CD4-positive, alpha-beta memory T cell (primary cell): ENCODE measurements at regions not wholly inside any gene's neighbourhood (a gene's known extent, or its start where the extent isn't known, plus 50 kb on each side); places are given as distances from the start of the nearest gene placed in this dataset.

ENCODE experiments used
- CTCF ChIA-PET: fragments of 350-600 bp; sonication (Branson Sonifier 250); formaldehyde crosslinking; loops from one replicate; lab custom pipeline; 2021; ENCODE audit warnings: inconsistent platforms; ENCODE audit not compliant: partially characterized antibody; lab: Charles Lee
- POLR2A ChIA-PET: fragments of 350-600 bp; sonication (Branson Sonifier 250); formaldehyde crosslinking; loops from one replicate; lab custom pipeline; 2021; ENCODE audit not compliant: partially characterized antibody; lab: Charles Lee
- DNase-seq, 5 donors: peaks; one replicate each; pipeline versions ENCODE4 v3.0.0 to v3.0.0-alpha.2; 2020 to 2022; ENCODE audit warnings: mixed read lengths in 1 of 5
- H3K27ac ChIP-seq: one replicate; pipeline ENCODE4 v1.7.0; 2013; ENCODE audit warnings: low read depth, low read length
- H3K27me3 ChIP-seq: 2 replicates; pipeline ENCODE4 v1.7.0; 2013; ENCODE audit warnings: mild to moderate bottlenecking, low read length, moderate library complexity; ENCODE audit not compliant: insufficient read depth
- H3K36me3 ChIP-seq: 2 replicates; pipeline ENCODE4 v1.7.0; 2013; ENCODE audit warnings: mild to moderate bottlenecking, low read length, moderate library complexity; ENCODE audit not compliant: insufficient read depth
- H3K4me1 ChIP-seq: 2 replicates; pipeline ENCODE4 v1.7.0; 2013; ENCODE audit warnings: mild to moderate bottlenecking, low read length, moderate library complexity; ENCODE audit not compliant: insufficient read depth
- H3K4me3 ChIP-seq, 2 donors: one replicate each; pipeline ENCODE4 v1.7.0; 2013; ENCODE audit warnings: low read length in 2 of 2, mild to moderate bottlenecking in 1 of 2
- H3K9me3 ChIP-seq, 2 donors: one replicate each; pipeline ENCODE4 v1.7.0; 2013; ENCODE audit warnings: low read length in 2 of 2, control low read depth in 1 of 2; ENCODE audit not compliant: control insufficient read depth in 1 of 2
- H3K27ac Mint-ChIP-seq, 7 donors: one replicate each; pipeline ENCODE4 v1.8.0; 2020 to 2021; ENCODE audit warnings: mixed read lengths in 7 of 7, mild to moderate bottlenecking in 6 of 7, inconsistent platforms in 3 of 7, moderate library complexity in 3 of 7
- H3K27me3 Mint-ChIP-seq, 2 donors: one replicate each; pipeline ENCODE4 v1.8.0; 2020 to 2021; ENCODE audit warnings: mixed read lengths in 2 of 2
- H3K36me3 Mint-ChIP-seq, 2 donors: one replicate each; pipeline ENCODE4 v1.8.0; 2020 to 2021; ENCODE audit warnings: mixed read lengths in 2 of 2, inconsistent platforms in 1 of 2, mild to moderate bottlenecking in 1 of 2
- H3K4me1 Mint-ChIP-seq, 4 donors: one replicate each; pipeline ENCODE4 v1.8.0; 2020 to 2021; ENCODE audit warnings: mixed read lengths in 4 of 4, mild to moderate bottlenecking in 1 of 4
- H3K4me3 Mint-ChIP-seq, 8 donors: one replicate each; pipeline ENCODE4 v1.8.0; 2020 to 2021; ENCODE audit warnings: mixed read lengths in 8 of 8, mild to moderate bottlenecking in 7 of 8, moderate library complexity in 6 of 8, inconsistent platforms in 3 of 8
- H3K9me3 Mint-ChIP-seq, 8 donors: one replicate each; pipeline ENCODE4 v1.8.0; 2020 to 2021; ENCODE audit warnings: mixed read lengths in 8 of 8, mild to moderate bottlenecking in 5 of 8, inconsistent platforms in 3 of 8, moderate library complexity in 1 of 8
- intact Hi-C: fragments of 100-400 bp; cut with micrococcal nuclease; formaldehyde crosslinking; loops from one replicate; pipeline ENCODE4 v1.15.1; 2023

DNA sequence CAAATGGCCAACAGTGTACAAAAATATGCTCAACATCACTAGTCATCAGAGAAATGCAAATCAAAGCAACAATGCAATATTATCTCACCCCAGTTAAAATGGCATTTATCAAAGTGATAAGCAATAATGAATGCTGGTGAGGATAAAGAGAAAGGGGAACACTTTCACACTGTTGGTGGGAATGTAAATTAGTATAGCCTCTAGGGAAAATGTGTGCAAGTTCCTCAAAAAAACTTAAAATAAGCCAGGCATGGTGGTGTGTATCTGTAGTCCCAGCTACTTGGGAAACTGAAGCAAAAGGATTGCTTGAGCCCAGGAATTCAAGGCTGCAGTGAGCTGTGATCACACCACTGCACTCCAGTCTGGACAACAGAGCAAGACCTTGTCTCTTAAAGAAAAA, 572.1 kb downstream of the NLGN4X start:
- CTCF ChIA-PET, result no interaction called here
- H3K4me3 ChIP-seq, result no peak overlapping the region
- H3K4me3 Mint-ChIP-seq, result no peak overlapping the region
- intact Hi-C loops, result no loop called here
- no peaks in the 10 kb centered on the region for H3K27me3 ChIP-seq
- no peaks in the 10 kb centered on the region for H3K27me3 Mint-ChIP-seq
- H3K36me3 ChIP-seq, result no peaks in the 10 kb centered on the region
- DNase-seq, result no peak
- POLR2A ChIA-PET, result no interaction called here
- H3K9me3 ChIP-seq, result no peaks in the 10 kb centered on the region
- no peaks in the 10 kb centered on the region for H3K4me1 Mint-ChIP-seq
- H3K36me3 Mint-ChIP-seq, result no peaks in the 10 kb centered on the region
- H3K27ac ChIP-seq, result no peak overlapping the region
- no peaks in the 10 kb centered on the region for H3K4me1 ChIP-seq
- no peak overlapping the region for H3K27ac Mint-ChIP-seq
- peaks cover 0 to 27% (median 15%) of the 10 kb centered on the region in 8 donors for H3K9me3 Mint-ChIP-seq

DNA sequence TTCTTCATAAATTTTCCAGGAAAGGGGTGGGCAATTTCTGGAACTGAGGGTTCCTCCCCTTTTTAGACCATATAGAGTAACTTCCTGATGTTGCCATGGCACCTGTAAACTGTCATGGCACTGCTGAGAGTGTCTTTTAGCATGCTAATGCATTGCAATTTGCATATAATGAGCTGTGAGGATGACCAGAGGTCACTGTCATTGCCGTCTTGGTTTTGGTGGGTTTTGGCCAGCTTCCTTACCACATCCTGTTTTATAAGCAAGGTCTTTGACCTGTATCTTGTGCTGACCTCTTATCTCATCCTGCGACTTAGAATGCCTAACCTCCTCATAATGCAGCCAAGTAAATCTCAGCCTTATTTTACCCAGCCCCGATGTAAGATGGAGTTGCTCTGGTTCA, 577.8 kb downstream of the NLGN4X start:
- no peak for DNase-seq
- Histone ChIP-seq H3K27me3 (no peaks in the 10 kb centered on the region), H3K4me1 (no peaks in the 10 kb centered on the region), H3K36me3 (no peaks in the 10 kb centered on the region), H3K27ac (no peak overlapping the region), H3K9me3 (no peaks in the 10 kb centered on the region), H3K4me3 (no peak overlapping the region)
- Mint-ChIP-seq H3K4me1 (no peaks in the 10 kb centered on the region), H3K36me3 (no peaks in the 10 kb centered on the region), H3K27ac (no peak overlapping the region), H3K27me3 (no peaks in the 10 kb centered on the region), H3K9me3 (peaks cover 0 to 33% (median 18%) of the 10 kb centered on the region in 8 donors), H3K4me3 (no peak overlapping the region)
- CTCF ChIA-PET, result no interaction called here
- intact Hi-C loops, result no loop called here
- POLR2A ChIA-PET, result no interaction called here

DNA sequence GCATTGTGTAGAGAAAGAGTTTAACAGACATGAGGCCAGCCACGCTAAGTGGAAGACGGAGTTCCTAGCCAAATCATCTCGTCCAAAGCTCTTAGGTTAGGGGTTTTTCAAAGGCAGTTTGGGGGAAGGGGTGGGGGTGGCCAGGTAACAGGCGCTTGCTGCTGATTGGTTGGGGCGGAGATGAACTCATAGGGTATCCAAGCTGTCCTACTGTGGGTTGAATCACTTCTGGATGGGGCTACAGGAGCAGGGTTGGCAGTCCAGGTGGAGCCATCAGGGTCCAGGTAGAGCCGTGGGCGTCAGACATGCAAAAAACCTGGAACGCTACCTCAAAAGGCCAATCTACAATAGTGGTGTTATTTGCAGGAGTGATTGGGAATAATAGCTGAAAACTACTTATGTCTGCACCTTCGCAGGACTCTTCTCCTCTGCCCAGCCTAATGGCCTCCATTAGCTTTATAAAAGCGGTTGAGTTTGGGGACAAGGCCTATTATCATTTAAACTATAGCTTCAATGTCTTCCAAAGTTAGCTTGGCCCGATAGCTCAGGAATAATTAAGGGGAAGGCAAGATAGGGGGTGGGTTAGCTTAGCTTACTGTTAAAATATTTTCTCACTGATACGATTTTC, 579.6 kb downstream of the NLGN4X start:
- no peaks in the 10 kb centered on the region for H3K9me3 ChIP-seq
- no peak for DNase-seq
- no peaks in the 10 kb centered on the region for H3K4me1 Mint-ChIP-seq
- CTCF ChIA-PET, result no interaction called here
- H3K4me3 Mint-ChIP-seq, result no peak overlapping the region
- no peak overlapping the region for H3K4me3 ChIP-seq
- H3K27ac ChIP-seq, result no peak overlapping the region
- intact Hi-C loops, result no loop called here
- H3K27me3 ChIP-seq, result no peaks in the 10 kb centered on the region
- POLR2A ChIA-PET, result no interaction called here
- H3K27me3 Mint-ChIP-seq, result no peaks in the 10 kb centered on the region
- no peaks in the 10 kb centered on the region for H3K36me3 Mint-ChIP-seq
- no peak overlapping the region for H3K27ac Mint-ChIP-seq
- H3K36me3 ChIP-seq, result no peaks in the 10 kb centered on the region
- H3K4me1 ChIP-seq, result no peaks in the 10 kb centered on the region
- peaks cover 0 to 32% (median 16%) of the 10 kb centered on the region in 8 donors for H3K9me3 Mint-ChIP-seq

DNA sequence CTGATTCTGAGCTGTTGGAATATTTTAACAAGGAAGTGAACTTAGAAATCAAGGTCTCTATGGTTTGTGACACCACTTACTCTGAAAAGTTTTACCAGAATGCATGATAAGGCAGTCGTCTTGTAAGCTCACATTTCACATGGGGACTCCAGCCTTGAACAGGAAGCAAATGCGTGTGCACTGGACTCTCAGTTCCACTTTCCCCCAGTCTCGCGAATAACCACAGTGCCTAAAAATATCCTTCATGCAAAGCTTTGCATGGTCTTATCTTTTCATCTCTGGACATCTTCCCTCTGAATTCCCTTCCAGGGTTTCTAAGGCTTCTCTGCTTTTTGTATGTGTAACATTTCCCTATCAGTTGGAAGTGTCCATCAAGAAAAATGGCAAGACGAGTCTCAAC, 581.8 kb downstream of the NLGN4X start:
- DNase-seq, result no peak
- H3K36me3 ChIP-seq, result no peaks in the 10 kb centered on the region
- H3K27me3 ChIP-seq, result no peaks in the 10 kb centered on the region
- Mint-ChIP-seq H3K4me1 (no peaks in the 10 kb centered on the region), H3K27me3 (no peaks in the 10 kb centered on the region), H3K36me3 (no peaks in the 10 kb centered on the region), H3K4me3 (no peak overlapping the region), H3K27ac (no peak overlapping the region), H3K9me3 (peaks cover 0 to 35% (median 13%) of the 10 kb centered on the region in 8 donors)
- intact Hi-C loops, result no loop called here
- H3K9me3 ChIP-seq, result no peaks in the 10 kb centered on the region
- ChIA-PET POLR2A (no interaction called here), CTCF (no interaction called here)
- H3K4me1 ChIP-seq, result no peaks in the 10 kb centered on the region
- H3K4me3 ChIP-seq, result no peak overlapping the region
- no peak overlapping the region for H3K27ac ChIP-seq

DNA sequence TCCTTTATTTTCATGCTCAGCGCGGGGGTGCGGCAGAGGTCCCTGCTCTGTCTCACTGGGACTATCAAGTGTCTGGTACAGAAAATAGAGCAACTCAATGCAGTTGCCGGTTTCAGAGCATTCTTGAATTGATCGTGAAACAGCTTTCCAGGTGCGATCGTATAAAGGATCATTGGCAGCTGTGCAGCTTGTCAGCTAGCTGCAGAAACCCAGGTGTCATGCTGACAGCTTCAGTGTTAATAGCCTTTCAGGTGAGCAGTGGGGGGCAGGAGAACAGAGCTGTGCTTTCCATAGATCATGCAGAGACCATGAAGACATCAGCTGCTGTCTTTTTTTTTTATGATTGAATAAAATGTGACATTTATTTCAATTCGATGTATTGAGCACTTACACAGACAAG, 583.9 kb downstream of the NLGN4X start:
- Mint-ChIP-seq H3K27me3 (no peaks in the 10 kb centered on the region), H3K4me1 (no peaks in the 10 kb centered on the region), H3K4me3 (no peak overlapping the region), H3K36me3 (no peaks in the 10 kb centered on the region), H3K27ac (no peak overlapping the region), H3K9me3 (peaks cover 0 to 29% (median 14%) of the 10 kb centered on the region in 8 donors)
- ChIA-PET POLR2A (no interaction called here), CTCF (no interaction called here)
- Histone ChIP-seq H3K27me3 (no peaks in the 10 kb centered on the region), H3K4me1 (no peaks in the 10 kb centered on the region), H3K36me3 (no peaks in the 10 kb centered on the region), H3K4me3 (no peak overlapping the region), H3K9me3 (no peaks in the 10 kb centered on the region), H3K27ac (no peak overlapping the region)
- DNase-seq, result no peak
- intact Hi-C loops, result no loop called here

DNA sequence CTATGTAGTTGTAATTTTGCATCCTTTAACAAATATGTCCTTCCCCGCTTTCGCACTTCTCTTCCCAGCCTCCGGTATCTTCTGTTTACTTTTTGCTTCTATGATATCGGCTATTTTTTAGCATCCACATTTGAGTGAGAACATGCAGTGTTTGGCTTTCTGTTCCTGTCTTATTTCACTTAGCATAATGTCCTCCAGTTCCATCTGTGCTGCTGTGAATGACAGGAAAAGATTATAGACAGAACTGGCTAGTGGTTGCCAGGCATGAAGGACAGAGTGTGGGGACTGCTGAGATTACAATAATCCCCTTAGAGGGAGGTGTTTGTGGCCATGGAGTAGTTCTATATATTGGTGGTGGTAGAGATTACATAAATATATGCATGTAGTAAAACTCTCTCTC, 588.6 kb downstream of the NLGN4X start:
- no peaks in the 10 kb centered on the region for H3K9me3 ChIP-seq
- intact Hi-C loops, result no loop called here
- no peaks in the 10 kb centered on the region for H3K36me3 ChIP-seq
- H3K4me3 ChIP-seq, result no peak overlapping the region
- no peak overlapping the region for H3K27ac ChIP-seq
- no peaks in the 10 kb centered on the region for H3K27me3 ChIP-seq
- Mint-ChIP-seq H3K9me3 (peaks cover 0 to 16% (median 4%) of the 10 kb centered on the region in 8 donors), H3K27me3 (no peaks in the 10 kb centered on the region), H3K36me3 (no peaks in the 10 kb centered on the region), H3K27ac (no peak overlapping the region), H3K4me1 (no peaks in the 10 kb centered on the region), H3K4me3 (no peak overlapping the region)
- POLR2A ChIA-PET, result no interaction called here
- CTCF ChIA-PET, result interaction anchor here (0.6 kb wide), 1 partner anchor 43 kb away, joined by 4 read pairs; no protein-coding TSS in a partner anchor
- DNase-seq, result no peak
- H3K4me1 ChIP-seq, result no peaks in the 10 kb centered on the region

DNA sequence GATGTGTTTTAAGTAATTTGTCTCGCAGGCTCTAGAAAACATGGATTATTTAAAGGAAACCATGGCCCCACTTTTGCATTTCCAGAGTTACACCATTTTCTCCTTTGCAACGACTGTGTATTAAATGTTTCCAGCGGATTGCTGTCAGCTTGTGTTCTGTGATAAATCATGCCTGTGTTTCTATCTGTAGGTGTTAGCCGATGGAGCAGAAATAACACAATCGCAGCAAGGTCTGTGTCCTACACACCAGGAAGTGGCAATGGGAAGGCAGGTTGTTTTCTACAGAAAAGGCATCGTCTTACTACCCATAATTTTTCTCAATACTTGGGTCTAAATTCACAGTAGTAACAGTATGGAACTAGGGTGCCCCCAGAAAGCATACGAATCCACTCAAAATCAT, 590.1 kb downstream of the NLGN4X start:
- CTCF ChIA-PET, result no interaction called here
- H3K4me3 ChIP-seq, result no peak overlapping the region

More for the DNA sequence above, 590.1 kb downstream of the NLGN4X start:
- Histone ChIP-seq H3K36me3 (no peaks in the 10 kb centered on the region), H3K27ac (no peak overlapping the region), H3K9me3 (no peaks in the 10 kb centered on the region), H3K4me1 (no peaks in the 10 kb centered on the region), H3K27me3 (no peaks in the 10 kb centered on the region)
- Mint-ChIP-seq H3K4me3 (no peak overlapping the region), H3K27ac (no peak overlapping the region), H3K36me3 (no peaks in the 10 kb centered on the region), H3K27me3 (no peaks in the 10 kb centered on the region), H3K4me1 (no peaks in the 10 kb centered on the region), H3K9me3 (peaks cover 0 to 19% (median 5%) of the 10 kb centered on the region in 8 donors)
- DNase-seq, result no peak
- POLR2A ChIA-PET, result no interaction called here
- intact Hi-C loops, result no loop called here
